ENCODE measurements at regions not wholly inside any gene's neighbourhood (a gene's known extent, or its start where the extent isn't known, plus 50 kb on each side); places are given as distances from the start of the nearest gene placed in this dataset.

- in situ Hi-C loops (cut with MboI) = no loop called here
- 9 to 12% methylated on average over 2 of the region's 2 CpGs for WGBS, 2 experiments (ENCODE audit: low coverage in 1 of 2, low lambda C conversion rate in 2 of 2, missing lambda C conversion rate in 2 of 2)
Observed at GRCh38 chr13:78762825-78763224, 103.9 kb upstream of the OBI1 start.

GRCh38 chr13:78759704-78760103 is 100.7 kb upstream of the OBI1 start:
- Histone ChIP-seq H4K20me1 (ENCODE audit: insufficient read depth) (no peaks in the 10 kb centered on the region), H3K27me3 (replicated peaks; ENCODE audit: insufficient read depth) (no peaks in the 10 kb centered on the region), H3K9me2 (ENCODE audit: insufficient read depth) (no peaks in the 10 kb centered on the region), H3K79me2 (ENCODE audit: insufficient read depth) (no peaks in the 10 kb centered on the region), H3F3A (ENCODE audit: insufficient read depth) (no peaks in the 10 kb centered on the region), H2AFZ (no peak overlapping the region), H3K4me1 (ENCODE audit: insufficient read depth) (no peaks in the 10 kb centered on the region), H3K9me3 (ENCODE audit: low read depth) (no peaks in the 10 kb centered on the region), H3K9ac (no peak overlapping the region), H3K36me3 (ENCODE audit: low read depth) (no peaks in the 10 kb centered on the region), H3K4me3 (no peak overlapping the region), H3K4me2 (ENCODE audit: unreplicated experiment) (no peak overlapping the region), H3K27ac (no peak overlapping the region)
- TF ChIP-seq EZH2phosphoT487 (IDR thresholded peaks at IDR 0.05; ENCODE audit: insufficient read depth, low read depth) (no peak), EZH2 (IDR thresholded peaks at IDR 0.05; ENCODE audit: insufficient read depth, poor library complexity, severe bottlenecking) (no peak)
- in situ Hi-C loops (cut with MboI) = no loop called here
- DNase-seq = no peak
- WGBS, 2 experiments (ENCODE audit: low coverage in 1 of 2, low lambda C conversion rate in 2 of 2, missing lambda C conversion rate in 2 of 2) = 36 to 41% methylated on average over 5 of the region's 5 CpGs

More at GRCh38 chr13:78762825-78763224, 103.9 kb upstream of the OBI1 start:
- Histone ChIP-seq H3F3A (ENCODE audit: insufficient read depth) (no peaks in the 10 kb centered on the region), H3K9me3 (ENCODE audit: low read depth) (no peaks in the 10 kb centered on the region), H4K20me1 (ENCODE audit: insufficient read depth) (no peaks in the 10 kb centered on the region), H3K27me3 (replicated peaks; ENCODE audit: insufficient read depth) (no peaks in the 10 kb centered on the region), H3K27ac (no peak overlapping the region), H2AFZ (no peak overlapping the region), H3K36me3 (ENCODE audit: low read depth) (no peaks in the 10 kb centered on the region), H3K9me2 (ENCODE audit: insufficient read depth) (no peaks in the 10 kb centered on the region), H3K9ac (no peak overlapping the region), H3K79me2 (ENCODE audit: insufficient read depth) (no peaks in the 10 kb centered on the region), H3K4me3 (no peak overlapping the region), H3K4me1 (ENCODE audit: insufficient read depth) (no peaks in the 10 kb centered on the region), H3K4me2 (ENCODE audit: unreplicated experiment) (no peak overlapping the region)
- no peak for DNase-seq
- TF ChIP-seq EZH2 (IDR thresholded peaks at IDR 0.05; ENCODE audit: insufficient read depth, poor library complexity, severe bottlenecking) (no peak), EZH2phosphoT487 (IDR thresholded peaks at IDR 0.05; ENCODE audit: insufficient read depth, low read depth) (no peak)

- H3K27me3 ChIP-seq (replicated peaks; ENCODE audit: insufficient read depth) = no peaks in the 10 kb centered on the region
- H3K9me2 ChIP-seq (ENCODE audit: insufficient read depth) = no peaks in the 10 kb centered on the region
- H3F3A ChIP-seq (ENCODE audit: insufficient read depth) = no peaks in the 10 kb centered on the region
- no peak overlapping the region for H3K9ac ChIP-seq
- DNase-seq = no peak
- no peaks in the 10 kb centered on the region for H3K36me3 ChIP-seq (ENCODE audit: low read depth)
- H3K4me2 ChIP-seq (ENCODE audit: unreplicated experiment) = no peak overlapping the region
- in situ Hi-C loops (cut with MboI) = no loop called here
- no peak for TF ChIP-seq EZH2 (IDR thresholded peaks at IDR 0.05; ENCODE audit: insufficient read depth, poor library complexity, severe bottlenecking)
- no peak for TF ChIP-seq EZH2phosphoT487 (IDR thresholded peaks at IDR 0.05; ENCODE audit: insufficient read depth, low read depth)
- no peak overlapping the region for H3K27ac ChIP-seq
- H4K20me1 ChIP-seq (ENCODE audit: insufficient read depth) = no peaks in the 10 kb centered on the region
- H3K9me3 ChIP-seq (ENCODE audit: low read depth) = no peaks in the 10 kb centered on the region
- 21 to 23% methylated on average over 4 of the region's 4 CpGs for WGBS, 2 experiments (ENCODE audit: low coverage in 1 of 2, low lambda C conversion rate in 2 of 2, missing lambda C conversion rate in 2 of 2)
- H2AFZ ChIP-seq = no peak overlapping the region
- H3K4me1 ChIP-seq (ENCODE audit: insufficient read depth) = no peaks in the 10 kb centered on the region
- H3K4me3 ChIP-seq = no peak overlapping the region
- no peaks in the 10 kb centered on the region for H3K79me2 ChIP-seq (ENCODE audit: insufficient read depth)
Observed at GRCh38 chr13:78758549-78758948, 99.6 kb upstream of the OBI1 start.

- H3F3A ChIP-seq (ENCODE audit: insufficient read depth) = no peaks in the 10 kb centered on the region
- 0 to 5% methylated on average over 1 of the region's 1 CpG for WGBS, 2 experiments (ENCODE audit: low coverage in 1 of 2, low lambda C conversion rate in 2 of 2, missing lambda C conversion rate in 2 of 2)
- no peaks in the 10 kb centered on the region for H3K27me3 ChIP-seq (replicated peaks; ENCODE audit: insufficient read depth)
- H2AFZ ChIP-seq = no peak overlapping the region
- DNase-seq = no peak
- H3K27ac ChIP-seq = no peak overlapping the region
- no peak overlapping the region for H3K4me2 ChIP-seq (ENCODE audit: unreplicated experiment)
- no peaks in the 10 kb centered on the region for H4K20me1 ChIP-seq (ENCODE audit: insufficient read depth)
- no peaks in the 10 kb centered on the region for H3K79me2 ChIP-seq (ENCODE audit: insufficient read depth)
- no peaks in the 10 kb centered on the region for H3K36me3 ChIP-seq (ENCODE audit: low read depth)
- H3K9me2 ChIP-seq (ENCODE audit: insufficient read depth) = no peaks in the 10 kb centered on the region
- H3K4me3 ChIP-seq = no peak overlapping the region
- H3K4me1 ChIP-seq (ENCODE audit: insufficient read depth) = no peaks in the 10 kb centered on the region
- in situ Hi-C loops (cut with MboI) = no loop called here
- no peaks in the 10 kb centered on the region for H3K9me3 ChIP-seq (ENCODE audit: low read depth)
- TF ChIP-seq EZH2phosphoT487 (IDR thresholded peaks at IDR 0.05; ENCODE audit: insufficient read depth, low read depth) (no peak), EZH2 (IDR thresholded peaks at IDR 0.05; ENCODE audit: insufficient read depth, poor library complexity, severe bottlenecking) (no peak)
- H3K9ac ChIP-seq = no peak overlapping the region
Observed at GRCh38 chr13:78753435-78753834, 94.5 kb upstream of the OBI1 start.

- WGBS, 2 experiments (ENCODE audit: low coverage in 1 of 2, low lambda C conversion rate in 2 of 2, missing lambda C conversion rate in 2 of 2) = 26 to 44% methylated on average over 2 of the region's 2 CpGs
- H3K27ac ChIP-seq = no peak overlapping the region
- no peak for TF ChIP-seq EZH2phosphoT487 (IDR thresholded peaks at IDR 0.05; ENCODE audit: insufficient read depth, low read depth)
- TF ChIP-seq EZH2 (IDR thresholded peaks at IDR 0.05; ENCODE audit: insufficient read depth, poor library complexity, severe bottlenecking) = no peak
- H3K79me2 ChIP-seq (ENCODE audit: insufficient read depth) = no peaks in the 10 kb centered on the region
- no peaks in the 10 kb centered on the region for H3K27me3 ChIP-seq (replicated peaks; ENCODE audit: insufficient read depth)
- no peak overlapping the region for H3K4me3 ChIP-seq
- no peaks in the 10 kb centered on the region for H3K9me3 ChIP-seq (ENCODE audit: low read depth)
- H4K20me1 ChIP-seq (ENCODE audit: insufficient read depth) = no peaks in the 10 kb centered on the region
- no peak overlapping the region for H3K9ac ChIP-seq
- no peaks in the 10 kb centered on the region for H3K9me2 ChIP-seq (ENCODE audit: insufficient read depth)
- in situ Hi-C loops (cut with MboI) = no loop called here
- H2AFZ ChIP-seq = no peak overlapping the region
- H3F3A ChIP-seq (ENCODE audit: insufficient read depth) = no peaks in the 10 kb centered on the region
- DNase-seq = no peak
- H3K4me1 ChIP-seq (ENCODE audit: insufficient read depth) = no peaks in the 10 kb centered on the region
- no peak overlapping the region for H3K4me2 ChIP-seq (ENCODE audit: unreplicated experiment)
- no peaks in the 10 kb centered on the region for H3K36me3 ChIP-seq (ENCODE audit: low read depth)
Observed at GRCh38 chr13:78750735-78751134, 91.8 kb upstream of the OBI1 start.
